Suprapubic skin (tissue), 4 donors: ENCODE measurements at regions not wholly inside any gene's neighbourhood (a gene's known extent, or its start where the extent isn't known, plus 50 kb on each side); places are given as distances from the start of the nearest gene placed in this dataset.

Experiments used
- POLR2A ChIP-seq, 2 donors: fragments of 450-650 bp; IDR thresholded peaks; one replicate each; pipeline ENCODE4 v1.6.1; 2017; ENCODE audit warnings: antibody characterized with exemption in 2 of 2, mild to moderate bottlenecking in 2 of 2, moderate library complexity in 2 of 2
- POLR2AphosphoS5 ChIP-seq, 3 donors: sonication (generic); formaldehyde crosslinking; IDR thresholded peaks; one replicate each; pipeline ENCODE4 v1.6.1; 2017; ENCODE audit warnings: antibody characterized with exemption in 3 of 3
- TF ChIP-seq, protein P1 (sequence below), 2 donors: fragments of 200-600 bp in 1 of 2; fragments of 450-650 bp in 1 of 2; sonication (generic) in 1 of 2; IDR thresholded peaks; one replicate each; pipeline ENCODE4 v1.5.1; 2016 to 2019; ENCODE audit warnings: antibody characterized with exemption in 2 of 2, mild to moderate bottlenecking in 1 of 2, moderate library complexity in 1 of 2

GRCh38 chr16:63067141-63067540, 1030.9 kb upstream of the CDH8 start:
- TF ChIP-seq, protein P1, sequence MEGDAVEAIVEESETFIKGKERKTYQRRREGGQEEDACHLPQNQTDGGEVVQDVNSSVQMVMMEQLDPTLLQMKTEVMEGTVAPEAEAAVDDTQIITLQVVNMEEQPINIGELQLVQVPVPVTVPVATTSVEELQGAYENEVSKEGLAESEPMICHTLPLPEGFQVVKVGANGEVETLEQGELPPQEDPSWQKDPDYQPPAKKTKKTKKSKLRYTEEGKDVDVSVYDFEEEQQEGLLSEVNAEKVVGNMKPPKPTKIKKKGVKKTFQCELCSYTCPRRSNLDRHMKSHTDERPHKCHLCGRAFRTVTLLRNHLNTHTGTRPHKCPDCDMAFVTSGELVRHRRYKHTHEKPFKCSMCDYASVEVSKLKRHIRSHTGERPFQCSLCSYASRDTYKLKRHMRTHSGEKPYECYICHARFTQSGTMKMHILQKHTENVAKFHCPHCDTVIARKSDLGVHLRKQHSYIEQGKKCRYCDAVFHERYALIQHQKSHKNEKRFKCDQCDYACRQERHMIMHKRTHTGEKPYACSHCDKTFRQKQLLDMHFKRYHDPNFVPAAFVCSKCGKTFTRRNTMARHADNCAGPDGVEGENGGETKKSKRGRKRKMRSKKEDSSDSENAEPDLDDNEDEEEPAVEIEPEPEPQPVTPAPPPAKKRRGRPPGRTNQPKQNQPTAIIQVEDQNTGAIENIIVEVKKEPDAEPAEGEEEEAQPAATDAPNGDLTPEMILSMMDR (IDR thresholded peaks at IDR 0.05): no peak
- TF ChIP-seq POLR2A (IDR thresholded peaks at IDR 0.05) (no peak), POLR2AphosphoS5 (IDR thresholded peaks at IDR 0.05) (no peak)
